ENCODE measurements at regions not wholly inside any gene's neighbourhood (a gene's known extent, or its start where the extent isn't known, plus 50 kb on each side); places are given as distances from the start of the nearest gene placed in this dataset.
"Not testable (repeated sequence)": the region's sequence is repeated elsewhere in the genome, so short reads cannot be mapped to it uniquely, and the experiment has no call there.

DNA sequence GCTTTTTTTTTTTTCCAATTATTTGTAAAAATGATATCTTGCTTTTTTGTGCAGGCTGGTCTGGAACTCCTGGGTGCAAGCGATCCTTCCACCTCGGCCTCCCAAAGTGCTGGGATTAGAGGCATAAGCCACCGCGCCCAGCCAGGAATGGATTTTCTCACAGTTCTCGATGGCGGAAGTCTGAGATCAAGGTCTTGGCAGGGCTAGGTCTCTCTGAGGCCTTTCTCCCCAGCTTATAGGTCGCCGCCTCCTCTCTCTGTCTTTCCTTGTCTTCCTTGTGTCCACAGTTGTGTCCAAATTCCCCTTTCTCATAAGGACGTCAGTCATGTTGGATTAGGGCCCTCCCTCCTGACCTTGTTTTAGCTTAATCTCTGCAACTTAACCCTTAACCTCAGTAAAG is 200.5 kb downstream of the UQCRFS1 start:
- no peak for DNase-seq (ENCODE audit: low read depth)

GRCh38 chr19:29010276-29010675 is 202.7 kb downstream of the UQCRFS1 start:
- DNase-seq (ENCODE audit: low read depth), result no peak

DNA sequence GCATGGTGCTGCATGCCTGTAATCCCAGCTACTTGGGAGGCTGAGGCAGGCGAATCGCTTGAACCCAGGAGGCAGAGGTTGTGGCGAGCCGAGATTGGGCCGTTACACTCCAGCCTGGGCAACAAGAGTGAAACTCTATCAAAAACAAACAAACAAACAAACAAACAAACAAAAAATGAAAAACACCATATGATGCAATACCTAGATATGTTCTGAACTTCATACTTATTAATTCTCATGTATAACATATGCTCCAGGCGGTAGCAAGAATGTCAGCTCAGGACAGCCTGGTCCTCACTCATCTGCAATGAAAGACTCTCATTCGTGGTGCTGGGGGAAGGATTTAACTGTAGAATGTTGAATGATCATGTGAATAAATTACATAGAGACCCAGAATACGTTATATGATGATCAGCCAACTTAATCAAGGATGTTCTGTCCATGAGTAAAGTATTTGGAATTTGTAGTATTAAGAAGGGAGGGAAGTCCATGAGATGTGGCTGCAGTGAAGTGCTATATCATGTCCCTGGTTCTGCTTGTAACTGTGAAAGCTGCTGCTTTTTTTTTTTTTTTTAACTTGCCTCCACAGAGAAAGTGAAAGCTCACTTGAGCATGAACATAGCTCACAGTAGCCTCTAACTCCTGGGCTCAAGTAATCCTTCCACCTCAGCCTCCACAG is 206.8 kb downstream of the UQCRFS1 start:
- DNase-seq (ENCODE audit: low read depth), result no peak

DNA sequence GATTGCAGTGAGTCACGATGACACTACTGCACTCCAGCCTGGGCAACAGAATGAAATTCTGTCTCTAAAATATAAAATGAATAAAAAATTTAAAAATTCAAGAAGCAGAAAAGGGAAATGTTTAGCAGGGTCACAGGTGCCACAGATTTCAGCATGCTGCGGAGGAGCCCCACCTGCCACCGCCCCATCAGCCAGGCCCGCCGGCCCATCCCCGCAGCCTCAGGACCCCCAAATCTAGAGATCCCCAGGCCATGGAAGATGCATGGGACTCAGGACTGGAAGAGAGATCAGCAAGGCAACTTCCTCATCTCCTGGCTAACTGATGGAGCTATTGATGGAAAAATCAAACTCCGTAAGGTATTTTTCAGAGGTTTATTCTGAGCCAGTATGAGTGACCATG is 208.2 kb downstream of the UQCRFS1 start:
- no peak for DNase-seq (ENCODE audit: low read depth)

DNA sequence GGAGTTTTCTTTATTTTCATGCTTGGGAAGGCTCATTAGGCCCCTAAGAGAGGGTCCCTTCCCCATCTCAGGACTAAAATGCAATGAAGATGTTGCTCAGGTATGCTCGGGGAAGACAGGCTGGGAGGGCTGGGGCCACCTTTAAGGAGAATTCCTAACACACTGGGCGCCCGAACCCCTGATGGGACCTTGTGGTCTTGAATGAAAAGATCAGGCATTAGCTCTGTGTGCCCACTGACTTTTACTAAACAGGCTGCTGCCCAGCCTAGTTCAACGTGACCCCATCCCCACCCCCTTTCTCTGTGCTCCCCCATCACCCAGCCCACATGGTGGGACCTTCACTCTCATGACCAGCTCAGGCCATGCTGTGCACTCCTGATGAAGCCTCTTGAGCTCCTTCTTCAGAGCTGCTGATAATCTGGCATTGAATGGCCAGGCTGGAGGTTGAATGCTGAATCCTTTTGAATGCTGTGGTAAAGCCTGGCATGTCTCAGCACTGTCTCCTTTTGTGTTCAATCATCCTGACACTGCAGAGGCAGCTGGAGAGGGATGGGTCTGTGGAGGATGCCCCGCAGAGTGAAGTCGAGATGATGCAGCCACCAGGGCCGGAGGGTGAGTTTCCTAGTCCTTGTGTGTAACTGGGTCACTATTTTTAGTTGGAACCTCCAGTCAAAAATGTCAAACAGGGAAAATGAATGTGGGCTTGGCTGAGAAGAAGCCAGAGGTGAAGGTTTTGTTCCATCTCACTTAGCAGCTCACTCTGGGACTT is 209.1 kb downstream of the UQCRFS1 start:
- DNase-seq (ENCODE audit: low read depth), result no peak

DNA sequence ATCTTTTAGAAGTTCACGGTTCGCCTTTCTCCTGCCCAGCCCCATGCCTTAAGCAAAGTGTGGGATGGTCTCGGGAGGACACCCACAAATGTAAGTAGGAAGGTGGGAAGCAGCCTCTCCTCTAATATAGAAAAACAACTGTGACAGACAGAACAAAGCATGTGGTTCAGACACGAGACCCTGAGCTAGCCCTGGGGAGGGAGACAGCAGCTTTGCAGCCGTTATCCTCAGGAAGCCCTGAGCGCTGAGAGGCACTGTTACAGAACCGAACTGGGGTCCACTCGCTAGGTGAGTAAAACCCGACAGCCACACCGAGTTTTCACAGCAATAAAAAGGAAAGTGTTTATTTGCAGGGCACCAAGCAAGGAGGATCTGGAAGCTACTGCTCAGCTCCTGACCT is 210.6 kb downstream of the UQCRFS1 start:
- DNase-seq (ENCODE audit: low read depth), result no peak

DNA sequence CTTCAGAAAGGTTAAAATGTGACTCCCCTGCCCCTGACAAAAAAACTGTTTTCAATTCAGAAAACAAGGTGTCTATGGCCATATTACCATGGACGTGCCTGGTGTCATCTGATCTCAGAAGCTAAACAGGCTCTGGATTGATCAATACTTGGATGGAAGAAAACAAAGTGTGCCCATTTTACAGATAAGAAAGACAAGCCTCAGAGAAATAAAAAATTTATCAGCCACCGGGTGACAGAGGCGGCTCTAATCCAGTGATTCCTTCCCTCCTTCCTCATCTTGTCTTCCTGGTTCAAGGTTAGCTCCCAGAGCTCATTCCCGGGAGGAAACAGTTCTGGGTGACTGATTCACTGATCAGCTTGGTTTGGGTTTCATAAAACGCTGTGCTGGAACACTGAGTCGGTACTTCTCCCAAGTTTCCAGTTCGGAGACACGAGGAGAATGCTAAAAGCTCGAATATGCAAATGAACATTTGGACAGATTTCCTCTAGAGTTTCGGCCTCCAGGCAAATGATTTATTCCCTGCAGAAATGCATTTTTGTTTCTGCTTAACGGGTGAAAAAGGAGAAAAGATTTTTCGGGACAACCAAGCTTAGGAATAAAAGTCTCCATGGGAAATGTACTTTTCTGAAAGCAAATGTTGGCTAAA is 211.2 kb downstream of the UQCRFS1 start:
- no peak for DNase-seq (ENCODE audit: low read depth)

GRCh38 chr19:29001141-29001581 is 211.8 kb downstream of the UQCRFS1 start:
- no peak for DNase-seq (ENCODE audit: low read depth)

GRCh38 chr19:28999724-29000433 is 213.1 kb downstream of the UQCRFS1 start:
- DNase-seq (ENCODE audit: low read depth), result no peak

- no peak for DNase-seq (ENCODE audit: low read depth)
Measured at GRCh38 chr19:28998974-28999373, 214.0 kb downstream of the UQCRFS1 start.

- DNase-seq (ENCODE audit: low read depth), result not testable (repeated sequence)
Measured at GRCh38 chr19:28997866-28998265, 215.1 kb downstream of the UQCRFS1 start.

- DNase-seq (ENCODE audit: low read depth), result no peak
Measured at GRCh38 chr19:28990522-28990921, 222.4 kb downstream of the UQCRFS1 start.

DNA sequence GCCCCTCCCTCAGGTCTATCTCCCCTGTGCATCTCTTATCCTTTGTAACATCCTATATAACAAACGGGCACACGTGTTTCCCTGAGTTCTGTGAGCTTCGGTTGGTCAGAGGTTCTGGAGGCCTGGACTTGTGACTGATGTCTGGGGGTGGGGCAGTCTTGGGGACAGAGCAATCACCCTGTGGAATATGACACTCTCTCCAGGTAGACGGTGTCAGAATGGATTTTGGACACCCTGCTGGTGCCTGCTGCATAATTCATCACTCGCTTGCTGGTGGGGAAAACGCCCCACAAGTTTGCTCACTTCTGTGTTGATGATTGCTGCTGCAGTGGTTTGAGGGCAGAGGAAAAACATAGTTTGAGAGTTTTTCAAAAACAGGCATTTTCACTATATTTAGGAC is 223.2 kb downstream of the UQCRFS1 start:
- no peak for DNase-seq (ENCODE audit: low read depth)

GRCh38 chr19:28988066-28988465 is 224.9 kb downstream of the UQCRFS1 start:
- DNase-seq (ENCODE audit: low read depth), result no peak

GRCh38 chr19:28987177-28987576 is 225.8 kb downstream of the UQCRFS1 start:
- no peak for DNase-seq (ENCODE audit: low read depth)

DNA sequence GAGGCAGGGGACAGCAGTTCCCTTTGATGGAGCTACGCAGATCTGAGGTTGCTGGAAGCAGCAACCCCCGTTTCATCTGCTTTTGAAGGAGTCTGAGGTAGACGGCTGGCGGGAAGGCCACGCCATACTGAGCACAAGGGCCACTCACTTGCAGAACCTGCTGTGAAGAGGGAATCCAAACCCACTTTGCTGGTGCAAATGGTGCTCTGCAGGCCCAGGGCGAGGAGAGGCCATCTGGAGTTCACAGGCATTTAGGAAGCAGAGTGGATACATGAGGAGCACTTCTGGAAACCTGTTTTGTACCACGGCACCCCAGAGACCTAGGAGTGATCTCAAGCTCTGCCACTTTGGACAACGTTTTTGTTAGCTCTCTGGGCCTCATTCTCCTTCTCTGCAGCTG is 227.8 kb downstream of the UQCRFS1 start:
- DNase-seq (ENCODE audit: low read depth), result no peak

DNA sequence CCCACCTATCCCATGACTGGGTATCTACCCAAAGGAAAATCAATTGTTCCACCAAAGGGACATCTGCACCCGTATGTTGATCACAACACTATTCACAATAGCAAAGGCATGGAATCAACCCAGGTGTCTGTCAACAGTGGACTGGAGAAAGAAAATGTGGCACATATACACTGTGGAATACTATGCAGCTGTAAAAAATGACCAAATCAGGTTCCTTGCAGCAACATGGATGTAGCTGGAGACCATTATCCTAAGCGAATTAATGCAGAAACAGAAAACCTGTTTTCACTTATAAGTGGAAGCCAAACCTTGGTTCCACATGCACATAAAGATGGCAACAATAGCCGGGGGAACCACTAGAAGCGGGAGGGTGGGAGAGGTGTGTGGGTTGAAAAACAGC is 228.6 kb downstream of the UQCRFS1 start:
- DNase-seq (ENCODE audit: low read depth), result no peak

DNA sequence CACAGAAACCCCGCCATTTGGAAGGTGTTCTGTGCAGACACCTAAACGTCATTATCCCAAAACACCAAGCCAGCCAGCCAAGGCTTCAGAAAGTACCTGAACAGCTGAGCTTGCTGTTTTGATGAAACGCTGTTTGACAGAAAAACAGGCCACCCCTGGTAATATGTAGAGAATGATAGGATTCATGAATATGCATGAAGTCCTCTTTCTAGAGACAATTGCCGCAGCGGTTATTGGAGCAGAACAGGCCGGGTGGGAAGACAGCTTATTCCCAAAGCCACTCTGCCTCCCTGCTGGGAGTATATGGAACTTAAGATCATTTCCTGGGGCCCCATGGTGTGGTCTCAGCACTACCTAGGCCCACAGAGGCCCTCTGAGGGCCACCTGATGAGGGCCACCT is 229.5 kb downstream of the UQCRFS1 start:
- DNase-seq (ENCODE audit: low read depth), result no peak

DNA sequence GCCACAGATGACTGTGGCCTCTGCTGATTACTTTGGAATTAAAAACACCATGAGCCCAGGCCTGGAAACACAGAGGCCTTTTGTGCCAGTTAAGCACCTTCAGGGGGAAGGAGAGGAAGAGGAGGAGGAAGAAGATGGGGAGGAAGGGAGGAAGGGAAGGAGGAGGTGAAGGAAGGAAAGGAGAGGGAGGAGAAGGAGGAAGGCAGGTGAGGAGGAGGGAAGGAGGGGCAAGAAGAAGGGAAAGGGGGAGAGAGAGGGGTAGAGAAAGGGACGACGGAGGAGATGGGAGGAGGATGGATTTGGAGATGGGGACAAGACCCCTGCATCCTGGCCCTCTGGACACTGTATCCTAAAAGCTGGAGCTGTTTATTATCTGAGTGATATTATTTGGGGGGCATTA is 231.0 kb downstream of the UQCRFS1 start:
- DNase-seq (ENCODE audit: low read depth), result no peak

DNA sequence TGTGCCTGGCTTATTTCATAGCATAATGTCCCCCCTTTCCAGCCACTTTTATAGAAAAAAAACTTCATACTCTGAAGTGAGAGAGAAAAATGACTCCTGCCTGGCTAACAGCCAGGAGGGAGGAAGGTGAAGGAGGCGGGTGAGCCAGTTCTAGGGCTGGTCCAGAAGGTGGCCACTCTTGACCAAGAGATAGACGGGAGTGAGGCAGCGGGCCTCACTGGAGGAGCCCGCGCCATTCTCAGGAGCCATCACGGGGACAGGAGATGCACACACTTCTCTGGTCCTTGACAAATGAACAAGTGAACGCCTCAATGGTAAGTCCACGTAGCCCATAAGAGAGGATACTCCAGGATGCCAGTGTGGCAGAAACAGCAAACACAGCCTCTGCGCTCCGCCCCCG is 231.4 kb downstream of the UQCRFS1 start:
- DNase-seq (ENCODE audit: low read depth), result no peak

DNA sequence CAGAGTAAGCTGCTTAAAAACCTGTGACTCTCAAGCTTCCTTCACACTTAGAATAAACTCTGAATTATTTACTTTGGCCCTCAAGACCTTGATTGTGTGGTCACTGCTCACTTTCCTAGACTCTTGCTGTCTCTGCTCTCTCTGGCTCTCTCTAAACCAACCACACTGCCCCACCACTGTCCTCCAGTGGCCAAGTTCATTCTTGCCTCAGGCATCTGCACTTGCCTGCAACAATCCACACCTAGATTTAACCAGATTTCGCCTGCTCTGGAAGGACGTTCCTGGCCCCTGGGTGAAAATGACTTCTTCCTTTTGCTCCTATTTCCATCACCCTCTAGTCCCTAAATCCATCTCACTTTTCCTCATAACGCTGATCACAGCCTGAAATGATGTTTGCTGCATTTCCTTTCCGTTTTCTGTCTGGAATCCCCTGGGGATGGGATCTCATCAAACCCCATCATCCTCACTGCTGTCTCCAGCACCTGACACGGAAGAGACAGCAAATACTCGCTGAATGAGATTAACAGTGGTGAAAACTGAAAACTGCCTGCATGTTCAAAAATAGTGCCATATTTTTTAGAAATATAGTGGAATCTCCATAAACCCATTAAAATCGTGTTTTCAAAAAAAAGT is 232.6 kb downstream of the UQCRFS1 start:
- DNase-seq (ENCODE audit: low read depth), result no peak

DNA sequence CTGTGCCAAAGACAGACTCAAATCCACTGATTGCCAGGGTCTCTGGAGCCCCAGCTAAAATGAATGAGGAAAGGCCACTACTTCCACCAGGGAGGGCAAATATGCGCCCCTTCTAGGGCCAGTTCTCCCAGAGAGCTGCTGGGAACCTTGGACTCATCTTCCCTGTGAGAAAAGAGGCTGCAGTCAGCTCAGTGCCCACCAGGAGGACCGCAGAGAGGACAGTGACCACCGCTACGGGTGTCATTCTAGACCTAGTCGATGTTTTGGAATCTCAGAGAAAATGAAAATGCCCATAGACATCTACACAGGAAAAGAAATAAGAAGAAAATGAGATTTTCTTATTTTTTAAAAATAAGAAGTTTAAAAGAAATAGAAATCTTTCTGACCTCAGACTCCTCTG is 235.1 kb downstream of the UQCRFS1 start:
- no peak for DNase-seq (ENCODE audit: low read depth)

All from activated T-helper 9 cell treated with anti-CD3 and anti-CD28 coated beads, Interleukin-2, amount 50 U/mL, for 16 hours (primary cell).